Endothelial cell of umbilical vein (primary cell): ENCODE measurements at regions not wholly inside any gene's neighbourhood (a gene's known extent, or its start where the extent isn't known, plus 50 kb on each side); places are given as distances from the start of the nearest gene placed in this dataset.

Source experiments
- BruUV-seq: library from RNA; stranded (reverse); fragments of 400-500 nt; replicated peaks from 2 replicates; lab custom pipeline; 2021; lab: Mats Ljungman, UMichigan
- CTCF ChIA-PET: fragments of 300-600, 350-600 bp; sonication (Branson Sonifier 250); formaldehyde crosslinking; loops from one replicate; lab custom pipeline; 2021; ENCODE audit warnings: antibody characterized with exemption, inconsistent platforms; lab: Charles Lee
- POLR2A ChIA-PET: fragments of 300-600, 350-600 bp; sonication (Branson Sonifier 250); formaldehyde crosslinking; loops from one replicate; lab custom pipeline; 2021; ENCODE audit warnings: antibody characterized with exemption, inconsistent platforms; lab: Charles Lee
- DNase-seq: peaks from one replicate; pipeline ENCODE4 v3.0.0-alpha.2; 2011; ENCODE audit warnings: low read depth, low spot score
- FAIRE-seq: peaks from 2 replicates; lab custom pipeline; 2011; peaks lifted over from hg19 to GRCh38; lab: Jason Lieb, UNC
- H2AFZ ChIP-seq: 2 replicates; pipeline ENCODE4 v1.6.0; 2012; ENCODE audit warnings: low read depth, low read length, control low read depth, inconsistent platforms
- H3K27ac ChIP-seq: 2 replicates; pipeline ENCODE4 v1.5.1; 2011; ENCODE audit warnings: low read depth, mild to moderate bottlenecking, control low read depth, low read length, moderate library complexity; ENCODE audit not compliant: insufficient read depth
- H3K27me3 ChIP-seq, 2 experiments: 2 replicates each; pipeline versions ENCODE4 v1.6.0 to v1.6.1; 2011; ENCODE audit warnings: low read length in 2 of 2, mixed read lengths in 1 of 2; ENCODE audit not compliant: control insufficient read depth in 2 of 2, insufficient read depth in 2 of 2
- H3K36me3 ChIP-seq, 2 experiments: 2 replicates in 1 of 2; 3 replicates in 1 of 2; pipeline ENCODE4 v1.5.1; 2011; ENCODE audit warnings: low read length in 2 of 2, mild to moderate bottlenecking in 1 of 2, moderate library complexity in 1 of 2; ENCODE audit not compliant: control insufficient read depth in 2 of 2, insufficient read depth in 2 of 2; ENCODE audit errors: extremely low read depth in 1 of 2
- H3K4me1 ChIP-seq: 3 replicates; pipeline ENCODE4 v1.5.1; 2011; ENCODE audit warnings: mild to moderate bottlenecking, low read length; ENCODE audit not compliant: control insufficient read depth, insufficient read depth; ENCODE audit errors: extremely low read depth
- H3K4me2 ChIP-seq: 2 replicates; pipeline ENCODE4 v1.6.1; 2011; ENCODE audit warnings: low read length, control low read depth, mixed read lengths; ENCODE audit not compliant: insufficient read depth
- H3K4me3 ChIP-seq, 3 experiments: fragments of 200-600 bp in 1 of 3; sonication (generic), shearing (Covaris generic) in 1 of 3; replicated peaks in 1 of 3; 2 replicates each; pipeline ENCODE4 v1.5.1; 2011 to 2016; ENCODE audit warnings: control low read depth in 3 of 3, low read length in 3 of 3, mild to moderate bottlenecking in 2 of 3, inconsistent platforms in 1 of 3, low read depth in 1 of 3, moderate library complexity in 1 of 3; ENCODE audit not compliant: insufficient read depth in 1 of 3
- H3K79me2 ChIP-seq: 2 replicates; pipeline ENCODE4 v1.6.0; 2012; ENCODE audit warnings: low read length, inconsistent platforms; ENCODE audit not compliant: control insufficient read depth, insufficient read depth
- H3K9ac ChIP-seq: replicated peaks from 2 replicates; pipeline ENCODE3; 2011; ENCODE audit warnings: low read length, control low read depth; ENCODE audit not compliant: insufficient read depth; ENCODE audit errors: extremely low read depth
- H3K9me1 ChIP-seq: replicated peaks from 3 replicates; pipeline ENCODE4 v1.6.0; 2011; ENCODE audit warnings: mild to moderate bottlenecking, low read length; ENCODE audit not compliant: control insufficient read depth, insufficient read depth; ENCODE audit errors: extremely low read depth
- H3K9me3 ChIP-seq: replicated peaks from 2 replicates; pipeline ENCODE4 v1.5.1; 2012; ENCODE audit warnings: low read length, inconsistent platforms; ENCODE audit not compliant: control insufficient read depth, insufficient read depth
- H4K20me1 ChIP-seq: replicated peaks from 2 replicates; pipeline ENCODE3; 2011; ENCODE audit warnings: mild to moderate bottlenecking, low read length; ENCODE audit not compliant: control insufficient read depth, insufficient read depth; ENCODE audit errors: extremely low read depth
- EZH2 ChIP-seq: IDR thresholded peaks from 2 replicates; pipeline ENCODE4 v1.6.1; 2012; ENCODE audit warnings: borderline replicate concordance, low read depth, mild to moderate bottlenecking, moderate library complexity, low read length, inconsistent platforms; ENCODE audit not compliant: severe bottlenecking
- FOS ChIP-seq: IDR thresholded peaks from 2 replicates; pipeline ENCODE4 v1.6.1; 2011; ENCODE audit warnings: mild to moderate bottlenecking, low read length, moderate library complexity, borderline replicate concordance; ENCODE audit not compliant: insufficient read depth
- GATA2 ChIP-seq: IDR thresholded peaks from 2 replicates; pipeline ENCODE4 v1.7.0; 2011; ENCODE audit warnings: low read depth, mild to moderate bottlenecking, moderate library complexity, mixed read lengths, low read length; ENCODE audit not compliant: insufficient read length, insufficient read depth
- JUN ChIP-seq: IDR thresholded peaks from 2 replicates; pipeline ENCODE4 v1.6.1; 2011; ENCODE audit warnings: borderline replicate concordance, low read depth; ENCODE audit not compliant: insufficient read length, insufficient read depth
- MYC ChIP-seq: IDR thresholded peaks from one replicate; pipeline ENCODE4 v1.6.1; 2011; ENCODE audit warnings: mild to moderate bottlenecking, low read depth, low read length
- POLR2A ChIP-seq: IDR thresholded peaks from 2 replicates; pipeline ENCODE4 v1.6.1; 2012; ENCODE audit warnings: low read depth, mild to moderate bottlenecking, control low read depth, low read length
- POLR2AphosphoS5 ChIP-seq: IDR thresholded peaks from 2 replicates; pipeline ENCODE4 v1.6.1; 2012; ENCODE audit warnings: low read depth, mild to moderate bottlenecking, control low read depth, low read length, moderate library complexity; ENCODE audit not compliant: insufficient read depth
- dilution Hi-C: fragments of 300-500 bp; cut with MboI; formaldehyde crosslinking; loops from one replicate; pipeline ENCODE4 v1.15.0; 2019; ENCODE audit warnings: low sequenced_read_pairs; ENCODE audit not compliant: extremely low pct_ligation_motif_present
- intact Hi-C: fragments of 100-400 bp; cut with micrococcal nuclease; formaldehyde crosslinking; loops from one replicate; pipeline ENCODE4 v1.10.0; 2022
- TF ChIP-seq, protein P1 (sequence below): IDR thresholded peaks from 2 replicates; pipeline ENCODE4 v1.6.1; 2011; ENCODE audit not compliant: insufficient read depth, insufficient read length
- TF ChIP-seq, protein P2 (sequence below), 2 donors: IDR thresholded peaks; 1 replicate in 1 of 2; 2 replicates in 1 of 2; pipeline ENCODE4 v1.5.1; 2011; ENCODE audit warnings: low read length in 2 of 2, mild to moderate bottlenecking in 2 of 2, moderate library complexity in 2 of 2, control low read depth in 1 of 2, inconsistent platforms in 1 of 2, low read depth in 1 of 2; ENCODE audit not compliant: insufficient read depth in 1 of 2; ENCODE audit errors: extremely low read depth in 1 of 2

DNA sequence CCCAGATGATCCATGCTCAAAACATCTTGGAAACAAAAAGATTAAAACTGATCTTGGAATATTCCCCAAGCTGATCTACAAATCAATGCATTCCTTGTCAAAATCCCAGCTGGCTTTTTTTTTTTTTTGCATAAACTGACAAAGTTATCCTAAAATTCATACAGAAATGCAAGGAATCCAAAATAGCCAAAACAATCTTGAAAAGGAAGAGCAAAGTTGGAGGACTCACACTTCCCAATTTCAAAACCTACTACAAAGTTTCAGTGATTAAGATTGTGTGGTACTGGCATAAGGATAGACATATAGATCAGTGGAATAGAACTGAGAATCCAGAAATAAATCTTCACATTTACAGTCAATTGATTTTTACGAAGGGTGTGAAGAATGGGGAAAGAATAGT lies 306.8 kb upstream of the MGAT5 start:
- Histone ChIP-seq H3K79me2 (no peaks in the 10 kb centered on the region), H3K9ac (no peak overlapping the region), H3K4me1 (no peaks in the 10 kb centered on the region), H3K9me1 (no peaks in the 10 kb centered on the region), H3K4me3 (no peak overlapping the region), H2AFZ (no peak overlapping the region), H4K20me1 (no peaks in the 10 kb centered on the region), H3K9me3 (no peaks in the 10 kb centered on the region), H3K27me3 (peaks cover 0 to 3% of the 10 kb centered on the region in 2 experiments), H3K36me3 (no peaks in the 10 kb centered on the region), H3K4me2 (no peak overlapping the region), H3K27ac (no peak overlapping the region)
- FAIRE-seq (no peak), DNase-seq (no peak)
- ChIA-PET POLR2A (no interaction called here), CTCF (no interaction called here)
- dilution Hi-C loops (no loop called here), intact Hi-C loops (no loop called here)
- TF ChIP-seq POLR2AphosphoS5 (no peak), EZH2 (no peak)
- no TSS peak for BruUV-seq

DNA sequence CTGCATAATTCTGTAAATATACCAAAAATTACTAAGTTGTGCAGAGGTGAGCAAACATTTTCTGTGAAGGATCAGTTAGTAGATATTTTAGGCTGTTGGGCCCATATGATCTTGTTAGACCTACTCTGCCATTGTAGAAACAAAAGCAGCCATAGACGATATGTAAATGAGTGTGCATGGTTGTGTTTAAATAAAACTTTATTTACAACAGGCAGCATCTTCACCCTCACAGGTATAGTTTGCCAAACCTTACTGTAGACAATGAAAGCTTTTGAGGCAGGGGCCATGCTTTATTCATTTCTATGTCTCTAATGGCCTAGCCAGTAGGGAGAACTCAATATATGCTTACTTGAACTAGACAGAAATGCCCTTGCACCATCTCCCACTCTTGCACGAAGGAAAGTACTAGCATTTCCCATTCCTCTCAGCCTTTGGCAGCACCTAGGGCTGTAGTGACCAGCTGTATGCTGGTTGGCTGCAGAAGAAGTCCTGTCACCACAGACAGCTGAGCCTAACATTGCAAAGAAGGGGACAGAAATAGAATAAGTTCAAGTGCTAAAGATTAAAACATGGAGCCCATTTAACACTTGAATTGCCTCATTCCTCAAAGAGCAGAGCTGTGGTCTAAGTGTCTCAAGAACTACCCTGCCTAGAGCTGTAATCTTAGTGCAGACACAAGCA lies 305.1 kb upstream of the MGAT5 start:
- POLR2A ChIA-PET: no interaction called here
- DNase-seq: no peak
- Histone ChIP-seq H3K36me3 (no peaks in the 10 kb centered on the region), H3K4me1 (no peaks in the 10 kb centered on the region), H3K4me2 (no peak overlapping the region), H3K27me3 (peaks cover 0 to 2% of the 10 kb centered on the region in 2 experiments), H3K9ac (no peak overlapping the region), H3K9me1 (no peaks in the 10 kb centered on the region), H3K27ac (no peak overlapping the region), H3K9me3 (no peaks in the 10 kb centered on the region), H3K79me2 (no peaks in the 10 kb centered on the region), H4K20me1 (no peaks in the 10 kb centered on the region), H3K4me3 (no peak overlapping the region), H2AFZ (no peak overlapping the region)
- CTCF ChIA-PET: no interaction called here
- TF ChIP-seq MYC (no peak), FOS (no peak), POLR2A (no peak), GATA2 (no peak), POLR2AphosphoS5 (no peak), JUN (no peak), EZH2 (no peak)
- TF ChIP-seq, protein P1, sequence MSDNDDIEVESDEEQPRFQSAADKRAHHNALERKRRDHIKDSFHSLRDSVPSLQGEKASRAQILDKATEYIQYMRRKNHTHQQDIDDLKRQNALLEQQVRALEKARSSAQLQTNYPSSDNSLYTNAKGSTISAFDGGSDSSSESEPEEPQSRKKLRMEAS: no peak
- TF ChIP-seq, protein P2, sequence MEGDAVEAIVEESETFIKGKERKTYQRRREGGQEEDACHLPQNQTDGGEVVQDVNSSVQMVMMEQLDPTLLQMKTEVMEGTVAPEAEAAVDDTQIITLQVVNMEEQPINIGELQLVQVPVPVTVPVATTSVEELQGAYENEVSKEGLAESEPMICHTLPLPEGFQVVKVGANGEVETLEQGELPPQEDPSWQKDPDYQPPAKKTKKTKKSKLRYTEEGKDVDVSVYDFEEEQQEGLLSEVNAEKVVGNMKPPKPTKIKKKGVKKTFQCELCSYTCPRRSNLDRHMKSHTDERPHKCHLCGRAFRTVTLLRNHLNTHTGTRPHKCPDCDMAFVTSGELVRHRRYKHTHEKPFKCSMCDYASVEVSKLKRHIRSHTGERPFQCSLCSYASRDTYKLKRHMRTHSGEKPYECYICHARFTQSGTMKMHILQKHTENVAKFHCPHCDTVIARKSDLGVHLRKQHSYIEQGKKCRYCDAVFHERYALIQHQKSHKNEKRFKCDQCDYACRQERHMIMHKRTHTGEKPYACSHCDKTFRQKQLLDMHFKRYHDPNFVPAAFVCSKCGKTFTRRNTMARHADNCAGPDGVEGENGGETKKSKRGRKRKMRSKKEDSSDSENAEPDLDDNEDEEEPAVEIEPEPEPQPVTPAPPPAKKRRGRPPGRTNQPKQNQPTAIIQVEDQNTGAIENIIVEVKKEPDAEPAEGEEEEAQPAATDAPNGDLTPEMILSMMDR (IDR thresholded peaks at IDR 0.05; ENCODE audit: extremely low read depth in 1 of 2, insufficient read depth in 1 of 2, low read depth in 1 of 2, low read length in 2 of 2): no peak
- dilution Hi-C loops: no loop called here
- FAIRE-seq: no peak
- no TSS peak for BruUV-seq
- intact Hi-C loops: no loop called here
